Loucy (cell line): ENCODE measurements at regions not wholly inside any gene's neighbourhood (a gene's known extent, or its start where the extent isn't known, plus 50 kb on each side); places are given as distances from the start of the nearest gene placed in this dataset.

ENCODE experiments used
- H2AFZ ChIP-seq: fragments of 200-600 bp; sonication (generic); 2 replicates; pipeline ENCODE4 v1.6.0; 2016; ENCODE audit warnings: antibody characterized with exemption, mild to moderate bottlenecking, low read length, moderate library complexity
- H3F3A ChIP-seq: fragments of 200-600 bp; 2 replicates; pipeline ENCODE4 v1.6.0; 2016; ENCODE audit warnings: antibody characterized with exemption, low read depth, mild to moderate bottlenecking
- H3K27me3 ChIP-seq: fragments of 200-600 bp; sonication (generic); 2 replicates; pipeline ENCODE4 v1.6.1; 2014; ENCODE audit warnings: low read length, mild to moderate bottlenecking; ENCODE audit not compliant: insufficient read depth, poor library complexity, severe bottlenecking
- H3K36me3 ChIP-seq: fragments of 200-600 bp; sonication (generic); 2 replicates; pipeline ENCODE4 v1.6.1; 2016; ENCODE audit warnings: low read length; ENCODE audit not compliant: insufficient read depth
- H3K4me1 ChIP-seq: fragments of 200-600 bp; sonication (generic); 2 replicates; pipeline ENCODE4 v1.5.1; 2014; ENCODE audit warnings: low read length, mild to moderate bottlenecking; ENCODE audit not compliant: insufficient read depth, poor library complexity, severe bottlenecking
- H3K4me2 ChIP-seq: fragments of 200-600 bp; sonication (generic); 2 replicates; pipeline ENCODE4 v1.6.0; 2014; ENCODE audit warnings: antibody characterized with exemption, low read length, low read depth, mild to moderate bottlenecking; ENCODE audit not compliant: poor library complexity, severe bottlenecking
- H3K4me3 ChIP-seq: fragments of 200-600 bp; sonication (generic); 2 replicates; pipeline ENCODE4 v1.5.1; 2014; ENCODE audit warnings: low read length, mild to moderate bottlenecking, mixed read lengths; ENCODE audit not compliant: poor library complexity, severe bottlenecking
- H3K79me2 ChIP-seq: fragments of 200-600 bp; sonication (generic); 2 replicates; pipeline ENCODE4 v1.6.1; 2014; ENCODE audit warnings: low read length; ENCODE audit not compliant: insufficient read depth
- H3K9ac ChIP-seq: fragments of 200-600 bp; sonication (generic); 2 replicates; pipeline ENCODE4 v1.6.0; 2014; ENCODE audit warnings: mild to moderate bottlenecking, low read depth, low read length, moderate library complexity; ENCODE audit not compliant: poor library complexity, severe bottlenecking
- H3K9me2 ChIP-seq: fragments of 200-600 bp; sonication (generic); replicated peaks from 2 replicates; pipeline ENCODE4 v1.6.1; 2016; ENCODE audit warnings: low read depth, low read length, mixed read lengths
- H3K9me3 ChIP-seq: fragments of 200-600 bp; sonication (generic); 2 replicates; pipeline ENCODE4 v1.6.1; 2014; ENCODE audit warnings: mild to moderate bottlenecking, antibody characterized with exemption, low read length, low read depth; ENCODE audit not compliant: insufficient read depth
- H4K20me1 ChIP-seq: fragments of 200-600 bp; sonication (generic); 2 replicates; pipeline ENCODE4 v1.6.0; 2014; ENCODE audit warnings: antibody characterized with exemption, low read length, mild to moderate bottlenecking; ENCODE audit not compliant: insufficient read depth, poor library complexity, severe bottlenecking
- EZH2phosphoT487 ChIP-seq: fragments of 200-600 bp; IDR thresholded peaks from 2 replicates; pipeline ENCODE4 v1.6.1; 2018; ENCODE audit warnings: antibody characterized with exemption, mild to moderate bottlenecking, moderate library complexity, borderline replicate concordance
- TF ChIP-seq, protein P1 (sequence below): fragments of 200-600 bp; sonication (generic); conservative IDR thresholded peaks from 2 replicates; pipeline ENCODE4 v1.5.1; 2014; ENCODE audit warnings: mild to moderate bottlenecking, antibody characterized with exemption, low read length

GRCh38 chrX:25650216-25650820 is 487.8 kb upstream of the MAGEB18 start:
- H3K4me1 ChIP-seq = no peaks in the 10 kb centered on the region
- H3K4me3 ChIP-seq = no peak overlapping the region
- H2AFZ ChIP-seq = no peak overlapping the region
- no peaks in the 10 kb centered on the region for H4K20me1 ChIP-seq
- no peak overlapping the region for H3K4me2 ChIP-seq
- TF ChIP-seq EZH2phosphoT487 = no peak
- TF ChIP-seq, protein P1, sequence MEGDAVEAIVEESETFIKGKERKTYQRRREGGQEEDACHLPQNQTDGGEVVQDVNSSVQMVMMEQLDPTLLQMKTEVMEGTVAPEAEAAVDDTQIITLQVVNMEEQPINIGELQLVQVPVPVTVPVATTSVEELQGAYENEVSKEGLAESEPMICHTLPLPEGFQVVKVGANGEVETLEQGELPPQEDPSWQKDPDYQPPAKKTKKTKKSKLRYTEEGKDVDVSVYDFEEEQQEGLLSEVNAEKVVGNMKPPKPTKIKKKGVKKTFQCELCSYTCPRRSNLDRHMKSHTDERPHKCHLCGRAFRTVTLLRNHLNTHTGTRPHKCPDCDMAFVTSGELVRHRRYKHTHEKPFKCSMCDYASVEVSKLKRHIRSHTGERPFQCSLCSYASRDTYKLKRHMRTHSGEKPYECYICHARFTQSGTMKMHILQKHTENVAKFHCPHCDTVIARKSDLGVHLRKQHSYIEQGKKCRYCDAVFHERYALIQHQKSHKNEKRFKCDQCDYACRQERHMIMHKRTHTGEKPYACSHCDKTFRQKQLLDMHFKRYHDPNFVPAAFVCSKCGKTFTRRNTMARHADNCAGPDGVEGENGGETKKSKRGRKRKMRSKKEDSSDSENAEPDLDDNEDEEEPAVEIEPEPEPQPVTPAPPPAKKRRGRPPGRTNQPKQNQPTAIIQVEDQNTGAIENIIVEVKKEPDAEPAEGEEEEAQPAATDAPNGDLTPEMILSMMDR = no peak
- no peaks in the 10 kb centered on the region for H3K79me2 ChIP-seq
- no peaks in the 10 kb centered on the region for H3K36me3 ChIP-seq
- no peaks in the 10 kb centered on the region for H3K9me3 ChIP-seq
- no peak overlapping the region for H3K9ac ChIP-seq
- no peaks in the 10 kb centered on the region for H3K27me3 ChIP-seq
- H3K9me2 ChIP-seq = no peaks in the 10 kb centered on the region
- H3F3A ChIP-seq = no peaks in the 10 kb centered on the region

DNA sequence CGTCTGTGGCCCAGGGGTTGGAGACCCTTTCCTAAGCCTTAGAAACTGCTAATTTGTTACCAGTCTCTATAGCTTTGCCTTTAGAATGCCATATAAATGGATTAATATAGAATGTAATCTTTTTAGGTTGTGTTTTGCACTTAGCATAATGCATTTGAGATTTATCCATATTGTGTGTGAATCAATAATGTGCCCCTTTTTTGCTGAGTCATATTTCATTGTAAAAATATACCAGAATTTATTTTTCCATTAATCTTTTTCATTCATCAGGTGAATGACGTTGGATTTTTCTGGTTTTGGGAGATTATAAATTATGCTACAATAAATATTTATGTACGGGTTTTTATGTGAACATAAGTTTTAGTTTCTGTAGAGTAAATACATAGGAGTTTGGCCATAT is 478.8 kb upstream of the MAGEB18 start:
- no peak for TF ChIP-seq EZH2phosphoT487
- TF ChIP-seq, protein P1 = no peak
- H4K20me1 ChIP-seq = no peaks in the 10 kb centered on the region
- no peak overlapping the region for H3K4me2 ChIP-seq

DNA sequence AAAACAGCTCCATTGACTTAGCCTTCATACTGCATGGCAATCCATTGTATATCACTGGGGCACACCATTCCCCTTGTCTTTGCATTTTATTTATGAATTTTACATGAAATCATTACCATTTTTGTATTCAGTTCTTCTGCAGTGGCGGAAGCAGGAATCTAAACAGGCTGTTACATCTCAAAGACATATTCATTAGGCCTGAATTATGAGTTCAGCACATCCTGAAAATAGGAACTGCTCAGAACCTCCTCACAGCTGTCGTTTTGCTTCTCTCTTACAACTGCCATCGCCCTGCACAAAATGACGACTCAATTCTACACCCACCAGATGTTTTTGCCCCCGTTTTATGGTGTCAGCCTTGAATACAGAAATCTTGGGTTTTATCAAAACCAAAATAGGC is 474.4 kb upstream of the MAGEB18 start:
- H2AFZ ChIP-seq = no peak overlapping the region
- H3K4me3 ChIP-seq = no peak overlapping the region
- no peak overlapping the region for H3K9ac ChIP-seq
- no peaks in the 10 kb centered on the region for H3K9me3 ChIP-seq
- no peaks in the 10 kb centered on the region for H4K20me1 ChIP-seq
- H3K4me1 ChIP-seq = no peaks in the 10 kb centered on the region
- no peaks in the 10 kb centered on the region for H3F3A ChIP-seq
- no peaks in the 10 kb centered on the region for H3K79me2 ChIP-seq
- TF ChIP-seq EZH2phosphoT487 = no peak
- TF ChIP-seq, protein P1 = no peak
- H3K27me3 ChIP-seq = no peaks in the 10 kb centered on the region
- H3K4me2 ChIP-seq = no peak overlapping the region
- H3K36me3 ChIP-seq = no peaks in the 10 kb centered on the region
- no peaks in the 10 kb centered on the region for H3K9me2 ChIP-seq

More for the DNA sequence above, 478.8 kb upstream of the MAGEB18 start:
- Histone ChIP-seq H3K4me1 (no peaks in the 10 kb centered on the region), H3F3A (no peaks in the 10 kb centered on the region), H3K9me3 (no peaks in the 10 kb centered on the region), H3K9me2 (no peaks in the 10 kb centered on the region), H3K9ac (no peak overlapping the region), H3K27me3 (no peaks in the 10 kb centered on the region), H2AFZ (no peak overlapping the region), H3K79me2 (no peaks in the 10 kb centered on the region), H3K4me3 (no peak overlapping the region), H3K36me3 (no peaks in the 10 kb centered on the region)
